ENCODE measurements at regions not wholly inside any gene's neighbourhood (a gene's known extent, or its start where the extent isn't known, plus 50 kb on each side); places are given as distances from the start of the nearest gene placed in this dataset.

DNA sequence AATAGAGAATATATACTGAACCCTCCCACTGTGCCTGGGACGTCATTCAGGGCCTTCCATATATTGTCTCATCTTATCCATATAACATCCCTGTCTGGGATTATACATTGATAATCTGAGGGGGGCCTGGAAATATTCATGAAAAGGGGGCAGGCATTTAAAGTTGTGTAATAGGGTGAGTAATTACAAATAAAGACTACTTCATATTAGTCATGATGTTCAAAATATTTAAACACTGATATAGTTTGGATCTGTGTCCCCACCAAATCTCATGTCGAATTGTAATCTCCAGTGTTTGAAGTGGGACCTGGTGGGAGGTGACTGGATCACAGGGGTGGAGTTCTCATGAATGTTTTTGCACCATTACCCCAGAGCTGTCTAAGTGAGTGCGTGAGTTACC, 97.8 kb downstream of the AQP9 start:
- DNase-seq (ENCODE audit: low read depth, low spot score) = no peak
- in situ Hi-C loops (cut with HindIII; ENCODE audit: low pct_unique_long_range_greater_than_20kb, low sequenced_read_pairs) = no loop called here

- in situ Hi-C loops (cut with HindIII; ENCODE audit: low pct_unique_long_range_greater_than_20kb, low sequenced_read_pairs) = no loop called here
Observed at GRCh38 chr15:58240191-58240932, 102.2 kb downstream of the AQP9 start.

GRCh38 chr15:58241872-58242271, 103.7 kb downstream of the AQP9 start:
- DNase-seq (ENCODE audit: low read depth, low spot score) = no peak
- in situ Hi-C loops (cut with HindIII; ENCODE audit: low pct_unique_long_range_greater_than_20kb, low sequenced_read_pairs) = no loop called here

More at GRCh38 chr15:58240191-58240932, 102.2 kb downstream of the AQP9 start:
- DNase-seq (ENCODE audit: low read depth, low spot score) = no peak

DNA sequence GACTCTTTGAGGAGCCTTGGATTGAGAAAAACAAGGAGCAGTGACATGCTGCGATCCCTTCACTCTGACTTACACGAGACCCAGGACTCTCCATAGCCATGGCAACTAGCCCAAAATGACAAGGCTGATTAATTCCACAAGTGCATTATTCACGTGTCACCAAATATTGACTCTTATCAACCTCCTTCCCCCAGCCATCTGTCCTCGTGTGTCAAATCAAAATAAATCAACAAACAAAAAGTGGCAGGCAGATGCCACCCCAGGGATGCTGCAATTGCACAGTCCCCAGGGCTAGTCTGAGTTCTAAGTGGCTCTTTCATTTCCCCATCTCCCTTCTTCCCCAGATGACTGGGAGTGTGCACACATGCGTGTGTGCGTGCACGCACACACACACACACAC, 104.9 kb downstream of the AQP9 start:
- no peak for DNase-seq (ENCODE audit: low read depth, low spot score)
- in situ Hi-C loops (cut with HindIII; ENCODE audit: low pct_unique_long_range_greater_than_20kb, low sequenced_read_pairs) = no loop called here

DNA sequence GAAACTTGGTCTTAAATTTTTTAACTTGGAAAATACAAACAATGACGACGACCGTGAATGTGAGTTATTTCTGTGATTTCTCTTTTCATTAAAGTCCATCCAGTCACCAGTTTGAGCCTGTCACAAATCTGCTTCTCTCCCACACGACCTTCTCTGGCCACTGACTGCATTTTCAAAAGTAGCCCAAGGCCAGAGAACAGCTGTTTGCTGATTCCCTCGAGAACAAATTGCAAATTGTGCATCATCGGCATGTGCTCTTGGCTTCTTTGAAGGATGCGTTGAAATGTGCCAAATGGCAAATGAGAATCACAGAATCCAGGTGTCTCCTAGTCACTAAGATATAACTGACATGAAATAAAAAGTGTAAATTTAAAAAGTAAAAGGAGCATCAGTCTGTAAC, 106.4 kb downstream of the AQP9 start:
- in situ Hi-C loops (cut with HindIII; ENCODE audit: low pct_unique_long_range_greater_than_20kb, low sequenced_read_pairs) = no loop called here
- no peak for DNase-seq (ENCODE audit: low read depth, low spot score)

- in situ Hi-C loops (cut with HindIII; ENCODE audit: low pct_unique_long_range_greater_than_20kb, low sequenced_read_pairs) = no loop called here
- DNase-seq (ENCODE audit: low read depth, low spot score) = no peak
Observed at GRCh38 chr15:58246041-58246440, 107.9 kb downstream of the AQP9 start.

DNA sequence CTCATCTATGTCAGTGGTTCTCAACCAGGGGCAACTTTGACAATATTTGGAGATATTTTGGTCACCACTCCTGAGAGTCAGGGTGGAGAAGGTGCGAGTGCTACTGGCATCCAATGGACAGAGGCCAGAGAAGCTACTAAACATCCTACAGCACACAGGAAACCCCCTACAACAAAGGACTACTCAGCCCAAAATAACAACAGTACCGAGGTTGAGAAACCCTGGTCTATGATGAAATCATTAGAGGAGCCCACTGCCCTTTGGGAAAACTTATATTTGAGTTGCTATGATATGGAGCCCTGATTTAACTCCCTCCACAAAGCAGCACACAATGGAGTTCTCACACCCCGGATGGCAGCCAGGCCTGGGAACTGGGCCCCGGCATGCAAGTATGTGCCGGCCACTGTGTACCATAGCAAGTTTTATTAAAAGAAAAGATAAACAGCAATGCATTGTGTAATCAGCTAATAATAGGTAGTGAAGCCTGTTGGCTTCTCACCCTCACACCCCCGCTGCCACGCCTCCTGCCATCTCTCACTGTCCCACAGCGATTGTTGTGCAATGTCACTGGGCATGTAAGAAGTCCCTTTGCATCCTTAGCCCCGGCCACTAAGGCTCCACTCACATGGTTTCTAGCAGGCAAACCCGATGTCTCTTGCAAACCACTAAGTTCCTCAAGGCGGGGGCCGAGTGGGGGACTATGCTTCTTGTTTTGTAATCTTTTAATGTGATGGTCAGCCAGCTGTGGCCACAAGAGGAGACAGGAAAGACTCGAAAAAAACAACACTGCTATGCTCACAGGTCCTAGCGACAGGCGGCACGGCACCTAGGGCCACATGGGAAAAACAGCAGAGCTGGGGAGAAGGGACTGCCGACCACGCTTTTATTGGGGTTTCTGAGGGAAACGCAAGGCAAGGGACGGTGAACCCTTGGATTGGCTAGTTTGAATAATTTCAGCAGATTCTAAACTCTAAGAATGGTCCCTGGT, 110.0 kb downstream of the AQP9 start:
- in situ Hi-C loops (cut with HindIII; ENCODE audit: low pct_unique_long_range_greater_than_20kb, low sequenced_read_pairs) = no loop called here
- DNase-seq (ENCODE audit: low read depth, low spot score) = no peak

- DNase-seq (ENCODE audit: low read depth, low spot score) = no peak
- in situ Hi-C loops (cut with HindIII; ENCODE audit: low pct_unique_long_range_greater_than_20kb, low sequenced_read_pairs) = no loop called here
Observed at GRCh38 chr15:58249646-58250312, 111.6 kb downstream of the AQP9 start.

GRCh38 chr15:58252586-58253323, 114.6 kb downstream of the AQP9 start:
- in situ Hi-C loops (cut with HindIII; ENCODE audit: low pct_unique_long_range_greater_than_20kb, low sequenced_read_pairs) = no loop called here
- no peak for DNase-seq (ENCODE audit: low read depth, low spot score)

GRCh38 chr15:58257776-58258325, 119.7 kb downstream of the AQP9 start:
- DNase-seq (ENCODE audit: low read depth, low spot score) = no peak
- in situ Hi-C loops (cut with HindIII; ENCODE audit: low pct_unique_long_range_greater_than_20kb, low sequenced_read_pairs) = no loop called here

GRCh38 chr15:58258501-58259292, 120.5 kb downstream of the AQP9 start:
- DNase-seq (ENCODE audit: low read depth, low spot score) = no peak
- in situ Hi-C loops (cut with HindIII; ENCODE audit: low pct_unique_long_range_greater_than_20kb, low sequenced_read_pairs) = no loop called here

GRCh38 chr15:58260205-58260724, 122.1 kb downstream of the AQP9 start:
- in situ Hi-C loops (cut with HindIII; ENCODE audit: low pct_unique_long_range_greater_than_20kb, low sequenced_read_pairs) = no loop called here
- DNase-seq (ENCODE audit: low read depth, low spot score) = no peak

DNA sequence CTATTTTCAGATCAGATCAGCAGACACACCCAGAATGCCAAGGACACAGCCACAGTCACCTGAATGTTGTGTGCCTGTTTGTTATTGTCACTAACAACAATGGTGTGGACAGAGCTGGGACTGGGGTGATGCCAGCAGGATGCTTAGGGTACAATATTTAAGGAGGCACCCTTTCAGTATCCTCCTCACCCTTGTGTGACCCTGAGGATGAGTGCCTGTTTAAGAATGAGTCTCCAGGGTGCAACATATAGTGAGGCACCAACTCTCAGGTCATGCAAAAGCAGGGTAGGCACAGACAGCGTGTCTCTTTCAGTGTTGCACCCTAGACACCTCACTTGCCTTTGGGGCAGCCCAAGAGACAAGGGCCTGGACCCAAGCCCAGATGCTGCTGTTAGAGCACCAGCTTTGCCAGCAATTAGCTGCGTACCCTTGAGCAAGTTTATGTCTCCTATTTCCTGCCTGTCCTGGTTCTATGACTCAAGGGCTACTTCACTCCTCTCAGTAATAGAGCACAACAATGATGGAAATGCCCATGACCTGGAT, 122.6 kb downstream of the AQP9 start:
- DNase-seq (ENCODE audit: low read depth, low spot score) = no peak
- in situ Hi-C loops (cut with HindIII; ENCODE audit: low pct_unique_long_range_greater_than_20kb, low sequenced_read_pairs) = no loop called here

DNA sequence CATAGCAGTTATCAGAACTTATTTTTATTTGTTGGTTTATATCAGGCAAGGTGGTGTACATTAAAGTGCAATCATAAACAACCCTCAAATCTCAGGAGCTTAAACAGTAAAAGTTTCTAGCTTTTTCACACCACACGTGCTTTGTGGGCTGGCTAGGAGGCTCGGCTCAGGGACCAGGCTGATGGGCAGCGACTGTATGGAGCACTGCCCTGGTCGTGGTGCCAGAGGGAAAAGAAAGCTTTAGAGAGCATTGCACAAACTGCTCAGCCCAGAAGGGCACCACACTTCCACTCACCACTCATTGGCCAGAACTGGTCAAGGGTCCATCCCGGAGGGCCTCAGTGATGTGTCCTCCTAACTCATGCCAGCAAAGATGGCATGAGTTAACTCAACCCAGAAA, 123.2 kb downstream of the AQP9 start:
- no peak for DNase-seq (ENCODE audit: low read depth, low spot score)
- in situ Hi-C loops (cut with HindIII; ENCODE audit: low pct_unique_long_range_greater_than_20kb, low sequenced_read_pairs) = no loop called here

DNA sequence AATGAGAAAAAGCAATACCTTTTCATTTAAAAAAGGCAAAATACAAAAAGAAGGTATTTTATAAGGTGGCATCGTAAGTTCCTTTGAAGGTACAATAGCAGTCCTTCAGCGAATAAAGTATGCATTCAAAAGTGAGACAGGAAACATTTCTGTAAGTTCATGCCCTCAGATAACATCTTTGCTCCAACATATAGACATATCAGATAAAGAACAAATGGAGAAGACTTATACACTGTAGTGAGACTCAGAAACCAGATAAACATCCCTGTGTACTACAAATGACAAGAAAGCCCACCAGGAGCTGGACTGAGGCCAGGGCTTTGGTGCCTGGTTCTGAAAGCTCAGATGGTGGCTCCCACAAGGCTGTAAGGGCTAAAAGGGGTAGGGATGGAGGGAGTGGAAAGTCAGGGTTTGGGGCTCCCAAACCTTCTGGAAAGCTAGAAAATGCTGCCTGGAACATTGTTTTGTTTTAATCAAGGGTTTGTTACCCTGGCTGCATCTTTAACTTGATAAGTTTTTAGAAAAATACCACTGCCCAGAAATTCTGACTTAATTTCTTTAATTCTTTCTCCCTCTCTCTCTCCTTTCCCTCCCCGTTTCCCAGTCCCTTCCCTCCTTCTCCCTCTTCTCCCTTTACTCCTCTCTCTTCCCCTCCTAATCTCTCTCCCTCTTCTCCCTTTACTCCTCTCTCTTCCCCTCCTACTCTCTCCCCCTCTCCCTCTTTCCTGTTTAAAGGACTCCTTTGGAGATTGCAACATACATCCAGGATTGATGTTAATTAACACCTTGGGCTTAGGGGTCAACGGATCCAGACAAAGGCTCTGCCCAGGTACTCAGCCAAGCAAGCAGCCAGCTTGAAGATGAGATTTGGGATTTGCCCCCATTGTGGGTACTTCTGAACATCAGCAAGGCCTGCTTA, 126.1 kb downstream of the AQP9 start:
- no peak for DNase-seq (ENCODE audit: low read depth, low spot score)
- in situ Hi-C loops (cut with HindIII; ENCODE audit: low pct_unique_long_range_greater_than_20kb, low sequenced_read_pairs) = no loop called here
